HuH-7.5 (cell line): ENCODE measurements at regions not wholly inside any gene's neighbourhood (a gene's known extent, or its start where the extent isn't known, plus 50 kb on each side); places are given as distances from the start of the nearest gene placed in this dataset.
"Not testable (repeated sequence)": the region's sequence is repeated elsewhere in the genome, so short reads cannot be mapped to it uniquely, and the experiment has no call there.

ENCODE experiments used
- DNase-seq: peaks from one replicate; pipeline ENCODE4 v3.0.0; 2011; ENCODE audit warnings: low spot score

- DNase-seq: no peak
These were observed 60.5 kb upstream of the PITX1 start for GRCh38 chr5:135094339-135095051.

DNA sequence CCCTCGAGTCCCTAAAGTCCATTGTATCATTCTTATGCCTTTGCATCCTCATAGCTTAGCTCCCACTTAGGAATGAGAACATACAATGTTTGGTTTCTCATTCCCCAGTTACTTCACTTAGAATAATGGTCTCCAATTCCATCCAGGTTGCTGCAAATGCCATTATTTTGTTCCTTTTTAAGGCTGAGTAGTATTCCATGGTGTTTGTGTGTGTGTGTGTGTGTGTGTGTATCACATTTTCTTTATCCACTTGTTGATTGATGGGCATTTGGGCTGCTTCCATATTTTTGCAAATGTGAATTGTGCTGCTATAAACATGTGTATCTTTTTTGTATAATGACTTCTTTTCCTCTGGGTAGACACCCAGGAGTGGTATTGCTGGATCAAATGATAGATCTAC, 59.5 kb upstream of the PITX1 start:
- DNase-seq: not testable (repeated sequence)

DNA sequence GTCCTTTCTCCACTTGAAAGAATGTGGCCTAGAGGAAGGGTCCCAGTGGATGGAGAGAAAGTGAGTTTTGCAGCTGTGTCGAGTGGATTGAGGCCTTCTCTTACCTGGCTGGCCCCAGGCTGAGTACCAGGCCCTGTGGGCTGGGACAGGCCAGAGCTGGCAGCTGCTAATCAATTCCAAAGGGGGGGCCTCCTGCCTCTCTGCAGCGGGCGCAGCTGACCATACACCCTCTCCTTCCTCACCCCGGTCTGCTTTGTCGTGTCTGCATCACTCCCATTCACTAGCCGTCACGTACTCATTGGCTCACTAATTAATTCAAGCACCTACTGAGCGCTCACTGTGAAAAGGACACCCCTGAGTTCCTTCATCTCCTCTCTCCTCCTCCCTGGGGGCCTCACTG, 58.4 kb upstream of the PITX1 start:
- DNase-seq: no peak

DNA sequence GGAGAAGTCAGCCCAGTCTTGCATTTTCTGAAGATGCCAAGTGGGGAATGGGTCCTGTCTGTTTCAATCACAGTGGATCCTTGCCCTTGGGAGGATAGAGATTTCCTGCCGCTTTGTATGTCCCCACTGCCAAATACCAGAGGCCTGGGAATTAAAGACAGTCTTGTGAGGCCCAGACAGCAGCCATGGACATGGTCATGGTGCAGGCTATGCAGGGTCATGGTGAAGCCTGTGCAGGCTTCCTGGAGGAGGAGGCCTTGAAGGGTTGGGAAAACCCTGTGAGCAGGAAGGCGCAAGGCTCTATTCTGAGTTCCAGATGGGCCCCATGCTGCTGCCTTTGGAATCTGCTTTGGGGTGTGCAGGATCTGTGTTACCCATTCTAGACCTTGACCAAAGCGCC, 57.3 kb upstream of the PITX1 start:
- no peak for DNase-seq

DNA sequence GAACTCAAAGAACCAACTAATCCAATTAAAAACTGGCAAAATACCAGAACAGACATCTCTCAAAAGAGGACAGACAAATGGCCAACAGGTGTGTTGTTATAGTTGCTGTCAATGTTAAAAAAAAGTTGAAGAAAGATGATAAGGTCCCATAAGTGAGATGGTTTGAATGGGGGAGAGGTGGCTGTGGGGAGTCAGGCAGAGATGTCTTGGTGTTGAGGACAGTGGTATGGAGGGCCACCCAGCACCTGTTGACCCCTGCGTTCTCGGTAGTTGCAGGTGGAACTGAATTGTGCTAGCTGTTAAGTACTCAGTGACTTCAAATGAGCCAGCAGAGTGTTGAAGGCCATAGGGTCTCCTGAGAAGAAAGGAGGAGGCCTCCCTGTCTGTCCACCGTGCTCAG, 55.9 kb upstream of the PITX1 start:
- DNase-seq: no peak

- DNase-seq: no peak
These were observed 54.9 kb upstream of the PITX1 start for GRCh38 chr5:135088911-135089310.

DNA sequence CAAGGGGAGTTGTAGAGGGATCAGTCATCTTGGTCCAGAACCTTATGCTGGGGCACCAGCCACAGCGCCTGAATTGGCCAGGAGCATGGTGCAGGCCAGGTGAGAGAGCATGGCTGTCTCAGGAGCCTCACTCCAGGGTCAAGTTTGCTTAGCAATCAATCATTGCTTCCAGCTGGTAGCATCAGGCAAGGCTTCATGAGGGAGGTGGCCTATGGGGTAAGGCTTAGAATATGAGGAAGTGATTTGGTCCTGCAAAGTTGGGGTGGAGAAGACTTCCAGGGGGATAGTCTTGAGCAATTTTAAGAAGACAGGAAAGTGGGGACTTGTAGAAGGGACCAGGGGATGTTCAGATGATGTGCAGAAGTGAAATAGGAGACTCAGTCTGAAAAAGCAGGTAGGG, 53.9 kb upstream of the PITX1 start:
- no peak for DNase-seq

- DNase-seq: no peak
These were observed 52.1 kb upstream of the PITX1 start for GRCh38 chr5:135085936-135086725.

GRCh38 chr5:135085133-135085935, 51.3 kb upstream of the PITX1 start:
- no peak for DNase-seq
